ENCODE measurements at regions not wholly inside any gene's neighbourhood (a gene's known extent, or its start where the extent isn't known, plus 50 kb on each side); places are given as distances from the start of the nearest gene placed in this dataset.

DNA sequence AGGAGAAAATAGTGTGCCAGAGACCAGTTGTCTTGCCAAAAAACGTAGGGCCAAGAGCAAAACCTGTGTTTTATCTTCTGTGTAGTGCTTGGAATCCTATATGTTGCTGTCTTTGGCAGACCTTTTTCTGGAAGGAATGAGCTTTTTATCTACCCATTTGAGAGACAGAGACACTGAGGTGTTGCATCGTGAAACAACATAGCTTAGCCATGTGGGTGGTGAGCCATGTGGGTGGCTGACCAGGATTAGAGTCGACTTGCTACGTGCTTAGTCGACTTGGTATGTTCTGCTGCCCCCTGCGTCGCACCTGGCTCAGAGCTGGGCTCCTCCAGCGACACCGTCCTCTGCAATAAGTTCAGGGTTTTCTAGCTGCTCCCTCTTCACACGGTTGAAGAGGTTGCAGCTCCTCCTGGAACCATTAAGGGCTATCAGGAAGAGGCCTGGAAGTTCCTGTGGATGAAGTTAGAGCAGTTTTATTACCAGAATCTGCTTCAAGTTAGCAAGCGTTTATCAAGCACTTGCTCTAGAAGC lies 175.8 kb downstream of the SH2D4B start:
- Histone ChIP-seq H3K36me3 (replicated peaks; ENCODE audit: insufficient read depth, low read depth) (no peaks in the 10 kb centered on the region), H3K4me3 (no peak overlapping the region), H3K4me1 (ENCODE audit: insufficient read depth) (no peaks in the 10 kb centered on the region), H3K9me3 (ENCODE audit: low read depth) (no peaks in the 10 kb centered on the region), H3K4me2 (no peak overlapping the region), H3K27me3 (no peaks in the 10 kb centered on the region), H3K79me2 (no peaks in the 10 kb centered on the region), H3K27ac (no peak overlapping the region), H4K20me1 (ENCODE audit: insufficient read depth, poor library complexity, severe bottlenecking) (no peaks in the 10 kb centered on the region), H2AFZ (no peak overlapping the region), H3K9me2 (replicated peaks; ENCODE audit: insufficient read depth) (no peaks in the 10 kb centered on the region)
- WGBS (ENCODE audit: low lambda C conversion rate, missing lambda C conversion rate): 76% methylated on average over 11 of the region's 11 CpGs
- no peak for DNase-seq (ENCODE audit: low spot score)
- TF ChIP-seq, protein P1, sequence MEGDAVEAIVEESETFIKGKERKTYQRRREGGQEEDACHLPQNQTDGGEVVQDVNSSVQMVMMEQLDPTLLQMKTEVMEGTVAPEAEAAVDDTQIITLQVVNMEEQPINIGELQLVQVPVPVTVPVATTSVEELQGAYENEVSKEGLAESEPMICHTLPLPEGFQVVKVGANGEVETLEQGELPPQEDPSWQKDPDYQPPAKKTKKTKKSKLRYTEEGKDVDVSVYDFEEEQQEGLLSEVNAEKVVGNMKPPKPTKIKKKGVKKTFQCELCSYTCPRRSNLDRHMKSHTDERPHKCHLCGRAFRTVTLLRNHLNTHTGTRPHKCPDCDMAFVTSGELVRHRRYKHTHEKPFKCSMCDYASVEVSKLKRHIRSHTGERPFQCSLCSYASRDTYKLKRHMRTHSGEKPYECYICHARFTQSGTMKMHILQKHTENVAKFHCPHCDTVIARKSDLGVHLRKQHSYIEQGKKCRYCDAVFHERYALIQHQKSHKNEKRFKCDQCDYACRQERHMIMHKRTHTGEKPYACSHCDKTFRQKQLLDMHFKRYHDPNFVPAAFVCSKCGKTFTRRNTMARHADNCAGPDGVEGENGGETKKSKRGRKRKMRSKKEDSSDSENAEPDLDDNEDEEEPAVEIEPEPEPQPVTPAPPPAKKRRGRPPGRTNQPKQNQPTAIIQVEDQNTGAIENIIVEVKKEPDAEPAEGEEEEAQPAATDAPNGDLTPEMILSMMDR (IDR thresholded peaks at IDR 0.05; ENCODE audit: poor library complexity): no peak

DNA sequence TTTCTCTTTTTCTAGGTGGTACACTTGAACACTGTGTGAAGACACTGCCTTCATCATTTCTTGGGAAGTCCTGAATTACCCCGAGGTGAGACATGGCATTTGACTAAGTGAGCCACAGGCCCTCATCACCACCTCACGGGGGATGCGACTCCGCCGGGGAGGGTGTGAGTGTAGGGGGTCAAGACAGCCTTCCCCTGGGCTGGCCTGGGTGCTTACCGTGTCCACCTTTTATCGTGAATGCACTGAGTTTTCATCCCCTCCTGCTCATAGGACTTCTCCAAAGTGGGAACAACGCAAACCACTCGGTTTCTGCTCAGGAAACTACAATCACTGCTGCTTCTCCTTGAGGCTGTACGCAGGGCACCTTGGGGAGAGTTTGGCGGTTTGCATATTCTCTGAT lies 176.9 kb downstream of the SH2D4B start:
- WGBS (ENCODE audit: low lambda C conversion rate, missing lambda C conversion rate): 93% methylated on average over 11 of the region's 11 CpGs
- H3K9me3 ChIP-seq (ENCODE audit: low read depth): no peaks in the 10 kb centered on the region
- no peak for TF ChIP-seq EZH2phosphoT487 (IDR thresholded peaks at IDR 0.05; ENCODE audit: low read depth, severe bottlenecking, unreplicated experiment)
- no peaks in the 10 kb centered on the region for H3K79me2 ChIP-seq
- H3K27ac ChIP-seq: no peak overlapping the region
- H4K20me1 ChIP-seq (ENCODE audit: insufficient read depth, poor library complexity, severe bottlenecking): no peaks in the 10 kb centered on the region
- H3K4me1 ChIP-seq (ENCODE audit: insufficient read depth): no peaks in the 10 kb centered on the region
- H2AFZ ChIP-seq: no peak overlapping the region
- no peak overlapping the region for H3K4me3 ChIP-seq
- DNase-seq (ENCODE audit: low spot score): no peak
- no peaks in the 10 kb centered on the region for H3K36me3 ChIP-seq (replicated peaks; ENCODE audit: insufficient read depth, low read depth)
- no peak overlapping the region for H3K4me2 ChIP-seq
- no peaks in the 10 kb centered on the region for H3K27me3 ChIP-seq
- no peaks in the 10 kb centered on the region for H3K9me2 ChIP-seq (replicated peaks; ENCODE audit: insufficient read depth)

DNA sequence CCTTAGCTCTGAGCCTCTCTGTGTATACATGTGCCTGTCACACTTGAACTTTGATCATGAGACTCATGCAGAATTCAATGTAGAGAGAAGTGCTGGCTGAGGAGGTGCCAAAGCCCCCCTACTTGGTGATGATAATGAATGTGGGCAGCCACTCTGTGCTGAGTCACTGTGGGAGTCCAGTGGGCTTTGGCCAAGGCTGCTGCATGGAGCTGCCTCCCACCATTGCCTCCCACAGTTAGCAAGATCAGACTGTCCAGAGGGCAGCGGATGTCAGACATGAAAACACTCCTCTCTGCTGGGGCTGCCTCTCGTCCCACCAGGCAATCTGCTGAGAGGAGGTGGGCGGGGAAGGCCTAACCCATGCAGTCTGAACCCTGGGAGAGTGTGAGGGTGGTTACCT lies 180.3 kb downstream of the SH2D4B start:
- no peak for DNase-seq (ENCODE audit: low spot score)
- Histone ChIP-seq H3K27ac (no peak overlapping the region), H3K4me1 (ENCODE audit: insufficient read depth) (no peaks in the 10 kb centered on the region), H3K4me3 (no peak overlapping the region), H3K79me2 (no peaks in the 10 kb centered on the region), H2AFZ (no peak overlapping the region), H4K20me1 (ENCODE audit: insufficient read depth, poor library complexity, severe bottlenecking) (no peaks in the 10 kb centered on the region), H3K4me2 (no peak overlapping the region), H3K9me3 (ENCODE audit: low read depth) (no peaks in the 10 kb centered on the region), H3K9me2 (replicated peaks; ENCODE audit: insufficient read depth) (no peaks in the 10 kb centered on the region), H3K36me3 (replicated peaks; ENCODE audit: insufficient read depth, low read depth) (no peaks in the 10 kb centered on the region), H3K27me3 (no peaks in the 10 kb centered on the region)
- TF ChIP-seq EZH2phosphoT487 (IDR thresholded peaks at IDR 0.05; ENCODE audit: low read depth, severe bottlenecking, unreplicated experiment) (no peak), EZH2 (IDR thresholded peaks at IDR 0.05; ENCODE audit: borderline replicate concordance) (no peak)
- TF ChIP-seq, protein P1 (IDR thresholded peaks at IDR 0.05; ENCODE audit: poor library complexity): no peak
- WGBS (ENCODE audit: low lambda C conversion rate, missing lambda C conversion rate): 79% methylated on average over 3 of the region's 3 CpGs

DNA sequence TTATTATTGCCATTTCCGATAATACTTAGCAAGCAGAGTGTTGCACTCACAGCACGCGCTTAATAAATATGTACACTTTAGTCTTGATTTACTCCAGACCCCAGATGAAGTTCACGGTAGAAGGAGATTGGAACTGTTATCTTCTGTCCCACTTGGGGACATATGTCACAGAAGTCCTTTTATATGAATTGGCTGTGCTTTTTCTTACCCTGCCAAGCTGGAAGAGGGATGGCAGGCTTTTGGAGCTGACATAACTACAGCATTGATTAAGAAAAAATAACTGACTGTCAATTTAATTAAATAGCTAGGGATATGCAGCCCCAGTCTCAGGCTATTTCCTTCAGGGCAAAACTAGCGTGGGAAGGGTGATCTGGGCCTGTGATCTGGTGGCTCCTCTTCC lies 182.2 kb downstream of the SH2D4B start:
- no peaks in the 10 kb centered on the region for H4K20me1 ChIP-seq (ENCODE audit: insufficient read depth, poor library complexity, severe bottlenecking)
- H3K9me3 ChIP-seq (ENCODE audit: low read depth): no peaks in the 10 kb centered on the region
- no peak overlapping the region for H3K4me3 ChIP-seq
- no peaks in the 10 kb centered on the region for H3K4me1 ChIP-seq (ENCODE audit: insufficient read depth)
- H3K9me2 ChIP-seq (replicated peaks; ENCODE audit: insufficient read depth): no peaks in the 10 kb centered on the region
- H3K27ac ChIP-seq: no peak overlapping the region
- no peak overlapping the region for H2AFZ ChIP-seq
- H3K79me2 ChIP-seq: no peaks in the 10 kb centered on the region
- no peaks in the 10 kb centered on the region for H3K36me3 ChIP-seq (replicated peaks; ENCODE audit: insufficient read depth, low read depth)
- H3K27me3 ChIP-seq: no peaks in the 10 kb centered on the region
- H3K4me2 ChIP-seq: no peak overlapping the region
- TF ChIP-seq, protein P1 (IDR thresholded peaks at IDR 0.05; ENCODE audit: poor library complexity): no peak
- TF ChIP-seq EZH2 (IDR thresholded peaks at IDR 0.05; ENCODE audit: borderline replicate concordance) (no peak), EZH2phosphoT487 (IDR thresholded peaks at IDR 0.05; ENCODE audit: low read depth, severe bottlenecking, unreplicated experiment) (no peak)
- WGBS (ENCODE audit: low lambda C conversion rate, missing lambda C conversion rate): 88% methylated on average over 5 of the region's 5 CpGs
- DNase-seq (ENCODE audit: low spot score): no peak
